GM12873 (cell line): ENCODE measurements at regions not wholly inside any gene's neighbourhood (a gene's known extent, or its start where the extent isn't known, plus 50 kb on each side); places are given as distances from the start of the nearest gene placed in this dataset.

Experiments
- TF ChIP-seq, protein P1 (sequence below): IDR thresholded peaks from 2 replicates; pipeline ENCODE4 v1.5.1; 2012; ENCODE audit warnings: low read depth, mild to moderate bottlenecking, moderate library complexity, low read length, control low read depth; ENCODE audit not compliant: insufficient read depth; ENCODE audit errors: missing control alignments

- TF ChIP-seq, protein P1, sequence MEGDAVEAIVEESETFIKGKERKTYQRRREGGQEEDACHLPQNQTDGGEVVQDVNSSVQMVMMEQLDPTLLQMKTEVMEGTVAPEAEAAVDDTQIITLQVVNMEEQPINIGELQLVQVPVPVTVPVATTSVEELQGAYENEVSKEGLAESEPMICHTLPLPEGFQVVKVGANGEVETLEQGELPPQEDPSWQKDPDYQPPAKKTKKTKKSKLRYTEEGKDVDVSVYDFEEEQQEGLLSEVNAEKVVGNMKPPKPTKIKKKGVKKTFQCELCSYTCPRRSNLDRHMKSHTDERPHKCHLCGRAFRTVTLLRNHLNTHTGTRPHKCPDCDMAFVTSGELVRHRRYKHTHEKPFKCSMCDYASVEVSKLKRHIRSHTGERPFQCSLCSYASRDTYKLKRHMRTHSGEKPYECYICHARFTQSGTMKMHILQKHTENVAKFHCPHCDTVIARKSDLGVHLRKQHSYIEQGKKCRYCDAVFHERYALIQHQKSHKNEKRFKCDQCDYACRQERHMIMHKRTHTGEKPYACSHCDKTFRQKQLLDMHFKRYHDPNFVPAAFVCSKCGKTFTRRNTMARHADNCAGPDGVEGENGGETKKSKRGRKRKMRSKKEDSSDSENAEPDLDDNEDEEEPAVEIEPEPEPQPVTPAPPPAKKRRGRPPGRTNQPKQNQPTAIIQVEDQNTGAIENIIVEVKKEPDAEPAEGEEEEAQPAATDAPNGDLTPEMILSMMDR = no peak
Observed at GRCh38 chr17:27366437-27366836, 72.5 kb downstream of the WSB1 start.

- TF ChIP-seq, protein P1 = no peak
Observed at GRCh38 chr17:27367121-27367981, 73.4 kb downstream of the WSB1 start.

GRCh38 chr17:27368151-27368795, 74.4 kb downstream of the WSB1 start:
- TF ChIP-seq, protein P1 = no peak

- TF ChIP-seq, protein P1 = no peak
Observed at GRCh38 chr17:27368980-27369379, 75.1 kb downstream of the WSB1 start.

DNA sequence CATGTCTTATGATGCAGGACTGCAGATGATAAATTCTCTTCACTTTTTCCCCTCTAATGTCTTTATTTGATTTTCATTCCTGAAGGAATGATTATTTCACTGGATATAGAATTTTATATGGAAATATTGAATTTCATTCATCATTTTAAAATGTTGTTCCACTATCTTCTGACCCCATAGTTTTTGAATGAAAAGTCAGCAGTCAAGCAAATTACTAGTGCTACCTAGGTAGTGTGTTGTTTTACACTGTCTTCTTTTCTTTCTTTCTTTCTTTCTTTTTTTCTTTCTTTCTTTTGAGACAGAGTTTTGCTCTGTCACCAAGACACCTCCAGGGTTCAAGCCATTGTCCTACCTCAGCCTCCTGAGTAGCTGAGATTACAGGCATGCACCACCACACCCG, 76.9 kb downstream of the WSB1 start:
- TF ChIP-seq, protein P1 = no peak

GRCh38 chr17:27376637-27377547, 79.4 kb upstream of the KSR1 start:
- TF ChIP-seq, protein P1 = no peak

DNA sequence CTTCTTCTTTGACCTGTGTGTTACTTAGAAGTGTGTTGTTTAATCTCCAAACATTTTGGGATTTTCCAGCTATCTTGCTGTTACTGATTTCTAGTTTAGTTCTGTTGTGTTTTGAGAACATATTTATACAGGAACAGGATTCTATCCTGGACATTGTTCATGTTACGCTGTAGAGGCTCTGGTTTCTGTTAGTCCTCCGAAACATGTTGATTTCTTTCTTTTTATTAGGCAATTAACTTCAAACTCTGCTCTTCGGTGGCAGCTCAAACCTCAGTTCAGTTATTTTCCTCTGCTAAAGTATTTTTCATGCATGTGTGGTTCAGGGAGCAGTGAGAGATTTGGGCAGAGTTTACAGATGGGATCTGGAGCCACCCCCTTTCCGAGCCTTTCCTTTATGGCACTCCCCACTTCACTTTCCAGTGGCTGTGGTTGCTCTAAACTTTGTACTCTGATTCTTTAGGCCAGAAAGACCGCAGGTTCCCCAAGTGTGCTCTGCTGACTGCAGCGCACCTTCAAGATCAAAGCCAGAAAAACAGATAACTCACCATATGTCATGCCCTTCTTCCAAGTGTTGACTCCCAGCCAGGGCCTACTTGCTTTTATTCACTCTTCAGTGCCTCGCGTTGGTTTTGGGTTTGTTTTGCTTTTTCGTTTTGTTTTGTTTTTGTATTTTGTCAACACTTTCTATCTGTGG, 77.6 kb upstream of the KSR1 start:
- TF ChIP-seq, protein P1 = no peak
